ENCODE measurements at regions not wholly inside any gene's neighbourhood (a gene's known extent, or its start where the extent isn't known, plus 50 kb on each side); places are given as distances from the start of the nearest gene placed in this dataset.

DNA sequence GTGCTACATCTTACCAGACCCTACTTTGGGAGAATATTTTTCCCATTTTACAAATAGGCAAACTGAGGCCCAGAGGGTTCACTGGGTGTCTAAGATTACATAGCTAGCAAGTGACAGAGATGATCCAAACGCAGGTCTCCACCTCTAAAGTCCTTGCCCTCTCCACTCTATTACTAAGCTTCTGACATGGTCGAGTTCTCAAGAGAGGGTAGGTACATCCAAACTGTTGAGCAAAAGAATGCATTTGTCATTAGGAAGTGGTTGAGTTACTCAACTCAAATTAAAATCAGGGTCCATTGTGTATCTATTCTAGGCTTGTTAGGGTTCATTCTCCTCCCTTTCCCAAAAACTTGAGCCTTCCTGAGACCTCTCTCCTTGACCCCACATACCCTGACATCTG lies 680.6 kb upstream of the FANCL start:
- Histone ChIP-seq H3K4me3 (no peak overlapping the region), H3K36me3 (no peaks in the 10 kb centered on the region), H3K9me3 (no peaks in the 10 kb centered on the region), H3K4me1 (no peaks in the 10 kb centered on the region), H3K27me3 (no peaks in the 10 kb centered on the region), H3K27ac (no peak overlapping the region)
- TF ChIP-seq EP300 (IDR thresholded peaks at IDR 0.05): no peak
- DNase-seq (ENCODE audit: low spot score in 2 of 2): no peak
- 71% methylated on average over 2 of the region's 2 CpGs for WGBS

DNA sequence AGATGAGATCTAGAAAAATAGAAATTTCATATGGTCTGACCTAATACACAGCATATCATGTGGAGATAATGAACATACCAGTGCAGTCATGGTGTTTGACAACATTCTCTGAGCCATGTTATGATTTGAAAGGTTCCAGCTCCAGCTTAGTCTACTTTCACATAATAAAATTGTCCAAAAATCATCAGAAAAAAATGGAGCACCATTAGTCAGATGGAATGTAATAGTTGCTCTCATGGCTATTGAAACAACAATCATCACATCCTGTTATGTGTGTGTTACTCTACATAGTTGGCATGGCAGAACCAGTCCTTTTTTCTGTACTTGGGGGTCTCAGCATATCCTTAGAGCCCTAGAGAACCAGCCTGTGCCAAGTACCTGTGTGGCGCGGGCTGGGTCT lies 678.9 kb upstream of the FANCL start:
- Histone ChIP-seq H3K4me1 (no peaks in the 10 kb centered on the region), H3K36me3 (no peaks in the 10 kb centered on the region), H3K4me3 (no peak overlapping the region), H3K9me3 (no peaks in the 10 kb centered on the region), H3K27ac (no peak overlapping the region), H3K27me3 (no peaks in the 10 kb centered on the region)
- WGBS: 93% methylated on average over 2 of the region's 2 CpGs
- DNase-seq (ENCODE audit: low spot score in 2 of 2): no peak
- no peak for TF ChIP-seq EP300 (IDR thresholded peaks at IDR 0.05)
- no peak for TF ChIP-seq POLR2A (IDR thresholded peaks at IDR 0.05)
- TF ChIP-seq POLR2AphosphoS5 (IDR thresholded peaks at IDR 0.05): no peak
- TF ChIP-seq, protein P1, sequence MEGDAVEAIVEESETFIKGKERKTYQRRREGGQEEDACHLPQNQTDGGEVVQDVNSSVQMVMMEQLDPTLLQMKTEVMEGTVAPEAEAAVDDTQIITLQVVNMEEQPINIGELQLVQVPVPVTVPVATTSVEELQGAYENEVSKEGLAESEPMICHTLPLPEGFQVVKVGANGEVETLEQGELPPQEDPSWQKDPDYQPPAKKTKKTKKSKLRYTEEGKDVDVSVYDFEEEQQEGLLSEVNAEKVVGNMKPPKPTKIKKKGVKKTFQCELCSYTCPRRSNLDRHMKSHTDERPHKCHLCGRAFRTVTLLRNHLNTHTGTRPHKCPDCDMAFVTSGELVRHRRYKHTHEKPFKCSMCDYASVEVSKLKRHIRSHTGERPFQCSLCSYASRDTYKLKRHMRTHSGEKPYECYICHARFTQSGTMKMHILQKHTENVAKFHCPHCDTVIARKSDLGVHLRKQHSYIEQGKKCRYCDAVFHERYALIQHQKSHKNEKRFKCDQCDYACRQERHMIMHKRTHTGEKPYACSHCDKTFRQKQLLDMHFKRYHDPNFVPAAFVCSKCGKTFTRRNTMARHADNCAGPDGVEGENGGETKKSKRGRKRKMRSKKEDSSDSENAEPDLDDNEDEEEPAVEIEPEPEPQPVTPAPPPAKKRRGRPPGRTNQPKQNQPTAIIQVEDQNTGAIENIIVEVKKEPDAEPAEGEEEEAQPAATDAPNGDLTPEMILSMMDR (IDR thresholded peaks at IDR 0.05): no peak

DNA sequence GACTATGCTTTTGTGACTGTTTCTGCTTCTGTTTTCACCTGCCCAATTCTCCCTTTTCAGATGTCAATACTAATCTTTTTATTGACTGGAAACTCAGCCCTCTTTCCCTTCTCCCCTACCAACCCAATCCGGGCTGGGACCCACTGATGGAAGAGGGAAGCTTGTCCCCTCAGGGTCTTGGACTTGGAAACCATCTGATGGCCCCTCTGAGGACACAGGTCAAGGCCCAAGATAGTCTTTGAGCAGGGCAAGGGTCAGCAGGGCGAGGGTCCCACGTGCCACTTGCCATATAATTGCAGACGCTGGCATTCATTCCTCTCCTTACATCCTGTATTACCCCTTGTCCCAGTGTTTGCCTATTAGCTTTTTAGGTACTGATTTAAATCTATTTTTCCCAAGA lies 678.2 kb upstream of the FANCL start:
- TF ChIP-seq EP300 (IDR thresholded peaks at IDR 0.05) (no peak), POLR2A (IDR thresholded peaks at IDR 0.05) (no peak), POLR2AphosphoS5 (IDR thresholded peaks at IDR 0.05) (no peak)
- TF ChIP-seq, protein P1 (IDR thresholded peaks at IDR 0.05): no peak
- DNase-seq (ENCODE audit: low spot score in 2 of 2): no peak
- Histone ChIP-seq H3K4me1 (no peaks in the 10 kb centered on the region), H3K27me3 (no peaks in the 10 kb centered on the region), H3K27ac (no peak overlapping the region), H3K36me3 (no peaks in the 10 kb centered on the region), H3K9me3 (no peaks in the 10 kb centered on the region), H3K4me3 (no peak overlapping the region)
- WGBS: 83% methylated on average over 4 of the region's 4 CpGs

DNA sequence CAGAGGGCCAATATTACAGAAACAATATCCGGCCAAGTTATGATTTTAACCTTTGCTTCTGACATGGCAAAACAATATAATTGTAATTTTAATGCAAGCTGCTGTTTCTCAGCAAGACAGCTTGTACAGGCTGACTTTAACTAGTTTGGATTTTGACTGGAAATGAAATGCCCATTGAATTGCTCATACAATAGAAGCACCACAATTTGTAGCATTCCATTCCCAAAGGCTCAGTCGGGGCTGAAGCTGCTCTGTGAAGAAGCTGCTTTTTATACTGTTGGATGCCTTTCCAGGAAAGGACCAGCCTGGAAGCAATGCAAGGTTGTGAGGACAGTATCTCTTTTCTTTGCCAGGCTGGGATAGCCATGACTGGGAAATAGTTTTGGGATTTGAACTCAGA lies 677.0 kb upstream of the FANCL start:
- TF ChIP-seq POLR2AphosphoS5 (IDR thresholded peaks at IDR 0.05) (no peak), EP300 (IDR thresholded peaks at IDR 0.05) (no peak), POLR2A (IDR thresholded peaks at IDR 0.05) (no peak)
- TF ChIP-seq, protein P1 (IDR thresholded peaks at IDR 0.05): no peak
- Histone ChIP-seq H3K27me3 (no peaks in the 10 kb centered on the region), H3K27ac (no peak overlapping the region), H3K4me1 (no peaks in the 10 kb centered on the region), H3K36me3 (no peaks in the 10 kb centered on the region), H3K9me3 (no peaks in the 10 kb centered on the region), H3K4me3 (no peak overlapping the region)
- DNase-seq (ENCODE audit: low spot score in 2 of 2): no peak
- 54% methylated on average over 2 of the region's 2 CpGs for WGBS

DNA sequence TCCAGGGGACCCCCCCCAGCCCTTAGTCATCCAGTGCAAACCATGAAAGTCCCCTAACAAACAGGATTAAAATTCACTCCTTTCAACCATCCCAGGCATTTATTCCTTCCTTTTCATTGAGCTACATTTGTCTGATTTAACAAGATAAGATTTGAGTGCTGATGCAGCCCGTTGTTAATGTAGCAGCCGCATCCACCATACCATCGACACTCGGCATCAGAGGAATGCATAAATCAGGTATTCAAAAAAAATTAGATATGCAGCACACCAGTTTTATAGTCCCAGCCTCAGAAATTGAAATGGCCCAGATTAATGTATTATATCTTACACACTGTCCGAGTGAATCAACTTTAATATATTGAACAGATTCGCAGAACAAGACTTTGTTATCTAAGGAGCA lies 676.5 kb upstream of the FANCL start:
- no peaks in the 10 kb centered on the region for H3K27me3 ChIP-seq
- H3K9me3 ChIP-seq: no peaks in the 10 kb centered on the region
- TF ChIP-seq EP300 (IDR thresholded peaks at IDR 0.05) (no peak), POLR2AphosphoS5 (IDR thresholded peaks at IDR 0.05) (no peak), POLR2A (IDR thresholded peaks at IDR 0.05) (no peak)
- TF ChIP-seq, protein P1 (IDR thresholded peaks at IDR 0.05): no peak
- no peak for DNase-seq (ENCODE audit: low spot score in 2 of 2)
- no peak overlapping the region for H3K4me3 ChIP-seq
- H3K36me3 ChIP-seq: no peaks in the 10 kb centered on the region
- 87% methylated on average over 6 of the region's 6 CpGs for WGBS
- H3K27ac ChIP-seq: no peak overlapping the region
- no peaks in the 10 kb centered on the region for H3K4me1 ChIP-seq

DNA sequence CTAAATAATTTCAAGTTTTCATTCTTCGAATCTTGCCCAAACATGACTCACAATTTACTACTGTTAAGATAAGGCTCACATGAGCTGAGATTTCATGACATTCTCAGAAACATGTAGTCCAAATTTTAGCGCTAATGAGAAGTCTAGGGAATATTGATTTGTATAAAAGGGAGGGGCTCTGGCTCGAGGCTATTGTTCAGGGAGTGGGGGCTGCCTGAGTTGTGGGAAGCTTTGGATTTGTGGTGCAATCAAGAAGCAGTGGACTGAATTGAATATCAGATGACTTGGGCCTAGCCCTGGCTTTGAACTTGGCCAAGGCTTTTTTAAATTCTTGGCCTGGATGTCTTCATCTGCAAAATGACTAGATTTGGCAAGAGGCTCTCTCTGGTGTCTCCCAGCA lies 674.9 kb upstream of the FANCL start:
- no peaks in the 10 kb centered on the region for H3K36me3 ChIP-seq
- DNase-seq (ENCODE audit: low spot score in 2 of 2): peak in 1 of 2 donors; percentile 64
- no peaks in the 10 kb centered on the region for H3K4me1 ChIP-seq
- 47% methylated on average over 3 of the region's 3 CpGs for WGBS
- H3K27me3 ChIP-seq: no peaks in the 10 kb centered on the region
- no peak overlapping the region for H3K27ac ChIP-seq
- no peaks in the 10 kb centered on the region for H3K9me3 ChIP-seq
- TF ChIP-seq, protein P1 (IDR thresholded peaks at IDR 0.05): no peak
- TF ChIP-seq POLR2AphosphoS5 (IDR thresholded peaks at IDR 0.05) (no peak), POLR2A (IDR thresholded peaks at IDR 0.05) (no peak), EP300 (IDR thresholded peaks at IDR 0.05) (no peak)
- no peak overlapping the region for H3K4me3 ChIP-seq
